ENCODE measurements at regions not wholly inside any gene's neighbourhood (a gene's known extent, or its start where the extent isn't known, plus 50 kb on each side); places are given as distances from the start of the nearest gene placed in this dataset.

DNA sequence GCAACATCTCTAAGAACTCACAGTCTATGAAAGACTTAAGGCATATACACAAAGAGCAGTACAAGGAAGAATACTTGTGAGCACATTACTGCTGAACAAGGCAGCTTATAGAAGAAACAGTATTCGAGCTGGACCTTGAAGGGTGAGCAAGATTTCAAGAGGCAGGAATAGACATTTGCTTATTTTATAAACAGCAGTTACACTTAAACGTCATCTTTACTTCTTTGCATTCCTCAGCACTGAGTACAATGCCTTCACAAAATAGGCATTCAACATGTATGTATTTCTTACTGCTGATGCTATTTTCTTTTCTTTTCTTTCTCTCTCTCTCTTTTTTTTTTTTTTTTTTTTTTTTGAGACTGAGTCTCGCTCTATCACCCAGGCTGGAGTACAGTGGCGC, 205.8 kb downstream of the ZIC4 start:
- no peaks in the 10 kb centered on the region for H4K20me1 ChIP-seq (ENCODE audit: insufficient read depth)
- ChIA-PET POLR2A (no interaction called here), CTCF (interaction anchor here (1.9 kb wide), 1 partner anchor 9 kb away, joined by 10 read pairs; no protein-coding TSS in a partner anchor)
- no peaks in the 10 kb centered on the region for H3K9me3 ChIP-seq
- H3K4me3 ChIP-seq (ENCODE audit: low read depth in 2 of 2, low read length in 1 of 2), result no peak overlapping the region
- H3K36me3 ChIP-seq (replicated peaks in 1 of 2; ENCODE audit: control insufficient read depth in 1 of 2, insufficient read depth in 2 of 2, low read length in 1 of 2), result no peaks in the 10 kb centered on the region
- DNase-seq, result no peak
- no peak overlapping the region for H3K9ac ChIP-seq
- H3K27me3 ChIP-seq (ENCODE audit: insufficient read depth), result no peaks in the 10 kb centered on the region
- no peaks in the 10 kb centered on the region for H3K79me2 ChIP-seq (ENCODE audit: insufficient read depth)
- 49% methylated on average over 4 of the region's 4 CpGs for WGBS (ENCODE audit: low lambda C conversion rate)
- H3K9me2 ChIP-seq, result no peaks in the 10 kb centered on the region
- no peak overlapping the region; the same call in 1 of the 2 replicates for H2AFZ ChIP-seq (ENCODE audit: low read depth)
- no peaks in the 10 kb centered on the region for H3F3A ChIP-seq (replicated peaks; ENCODE audit: insufficient read depth)
- H3K4me2 ChIP-seq, result no peak overlapping the region
- H3K4me1 ChIP-seq (ENCODE audit: control insufficient read depth in 1 of 2, insufficient read depth in 2 of 2, low read depth in 1 of 2, low read length in 1 of 2), result no peaks in the 10 kb centered on the region
- TF ChIP-seq PBX3 (IDR thresholded peaks at IDR 0.05) (no peak), RCOR1 (IDR thresholded peaks at IDR 0.05; ENCODE audit: low read length) (no peak), MXI1 (IDR thresholded peaks at IDR 0.05; ENCODE audit: low read depth, low read length) (no peak), TAF1 (IDR thresholded peaks at IDR 0.05; ENCODE audit: borderline replicate concordance, low read depth, low read length) (no peak)
- TF ChIP-seq, protein P1, sequence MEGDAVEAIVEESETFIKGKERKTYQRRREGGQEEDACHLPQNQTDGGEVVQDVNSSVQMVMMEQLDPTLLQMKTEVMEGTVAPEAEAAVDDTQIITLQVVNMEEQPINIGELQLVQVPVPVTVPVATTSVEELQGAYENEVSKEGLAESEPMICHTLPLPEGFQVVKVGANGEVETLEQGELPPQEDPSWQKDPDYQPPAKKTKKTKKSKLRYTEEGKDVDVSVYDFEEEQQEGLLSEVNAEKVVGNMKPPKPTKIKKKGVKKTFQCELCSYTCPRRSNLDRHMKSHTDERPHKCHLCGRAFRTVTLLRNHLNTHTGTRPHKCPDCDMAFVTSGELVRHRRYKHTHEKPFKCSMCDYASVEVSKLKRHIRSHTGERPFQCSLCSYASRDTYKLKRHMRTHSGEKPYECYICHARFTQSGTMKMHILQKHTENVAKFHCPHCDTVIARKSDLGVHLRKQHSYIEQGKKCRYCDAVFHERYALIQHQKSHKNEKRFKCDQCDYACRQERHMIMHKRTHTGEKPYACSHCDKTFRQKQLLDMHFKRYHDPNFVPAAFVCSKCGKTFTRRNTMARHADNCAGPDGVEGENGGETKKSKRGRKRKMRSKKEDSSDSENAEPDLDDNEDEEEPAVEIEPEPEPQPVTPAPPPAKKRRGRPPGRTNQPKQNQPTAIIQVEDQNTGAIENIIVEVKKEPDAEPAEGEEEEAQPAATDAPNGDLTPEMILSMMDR (IDR thresholded peaks at IDR 0.05), result no peak
- H3K27ac ChIP-seq (ENCODE audit: low read depth in 2 of 2, low read length in 1 of 2), result no peak overlapping the region

DNA sequence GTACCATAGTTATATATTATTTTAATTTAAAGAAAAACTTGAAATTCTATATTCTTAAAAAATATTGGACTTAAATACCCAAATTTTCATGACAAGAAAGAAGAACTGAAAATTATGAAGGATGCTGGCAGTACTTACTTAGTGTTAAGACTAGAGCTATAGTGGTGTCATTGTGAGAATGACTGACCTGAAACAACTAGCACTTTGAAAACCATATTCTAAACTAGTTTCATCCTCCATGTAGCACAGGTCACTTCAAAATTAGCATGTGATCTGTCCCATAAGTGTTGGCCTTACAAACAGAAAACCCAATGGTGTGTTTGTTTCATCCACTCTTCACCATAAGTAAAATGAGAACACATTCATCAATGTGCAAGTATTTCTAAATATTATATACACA, 208.6 kb downstream of the ZIC4 start:
- no peaks in the 10 kb centered on the region for H3K36me3 ChIP-seq (replicated peaks in 1 of 2; ENCODE audit: control insufficient read depth in 1 of 2, insufficient read depth in 2 of 2, low read length in 1 of 2)
- H2AFZ ChIP-seq (ENCODE audit: low read depth), result no peak overlapping the region
- no peak overlapping the region for H3K4me3 ChIP-seq (ENCODE audit: low read depth in 2 of 2, low read length in 1 of 2)
- no peaks in the 10 kb centered on the region for H3K79me2 ChIP-seq (ENCODE audit: insufficient read depth)
- no peak overlapping the region for H3K27ac ChIP-seq (ENCODE audit: low read depth in 2 of 2, low read length in 1 of 2)
- no peak overlapping the region for H3K4me2 ChIP-seq
- no peaks in the 10 kb centered on the region for H4K20me1 ChIP-seq (ENCODE audit: insufficient read depth)
- no peak for DNase-seq
- H3K4me1 ChIP-seq (ENCODE audit: control insufficient read depth in 1 of 2, insufficient read depth in 2 of 2, low read depth in 1 of 2, low read length in 1 of 2), result no peaks in the 10 kb centered on the region
- no peaks in the 10 kb centered on the region for H3K9me2 ChIP-seq
- CTCF ChIA-PET, result no interaction called here
- H3K27me3 ChIP-seq (ENCODE audit: insufficient read depth), result no peaks in the 10 kb centered on the region
- H3K9me3 ChIP-seq, result no peaks in the 10 kb centered on the region
- no peak overlapping the region for H3K9ac ChIP-seq
- H3F3A ChIP-seq (replicated peaks; ENCODE audit: insufficient read depth), result no peaks in the 10 kb centered on the region
- POLR2A ChIA-PET, result no interaction called here
- TF ChIP-seq NFIC (IDR thresholded peaks at IDR 0.05; ENCODE audit: borderline replicate concordance), result no peak
- TF ChIP-seq, protein P1 (IDR thresholded peaks at IDR 0.05), result no peak
- no peak for TF ChIP-seq RCOR1 (IDR thresholded peaks at IDR 0.05; ENCODE audit: low read length)
- TF ChIP-seq TEAD4 (IDR thresholded peaks at IDR 0.05; ENCODE audit: borderline replicate concordance, insufficient read depth), result no peak
- TF ChIP-seq SIN3A (IDR thresholded peaks at IDR 0.05; ENCODE audit: borderline replicate concordance, low read depth, low read length), result no peak
- TF ChIP-seq NRF1 (IDR thresholded peaks at IDR 0.05; ENCODE audit: low read depth, low read length), result no peak
- no peak for TF ChIP-seq REST (IDR thresholded peaks at IDR 0.05; ENCODE audit: low read depth, low read length)
- TF ChIP-seq MXI1 (IDR thresholded peaks at IDR 0.05; ENCODE audit: low read depth, low read length), result no peak
- no peak for TF ChIP-seq YY1 (IDR thresholded peaks at IDR 0.05; ENCODE audit: low read depth)
- TF ChIP-seq GATA2 (CRISPR knock-in tag; IDR thresholded peaks at IDR 0.05), result no peak
- TF ChIP-seq TAF1 (IDR thresholded peaks at IDR 0.05; ENCODE audit: borderline replicate concordance, low read depth, low read length), result no peak
- TF ChIP-seq MEF2A (IDR thresholded peaks at IDR 0.05; ENCODE audit: borderline replicate concordance, low read depth), result no peak
- TF ChIP-seq, protein P2, sequence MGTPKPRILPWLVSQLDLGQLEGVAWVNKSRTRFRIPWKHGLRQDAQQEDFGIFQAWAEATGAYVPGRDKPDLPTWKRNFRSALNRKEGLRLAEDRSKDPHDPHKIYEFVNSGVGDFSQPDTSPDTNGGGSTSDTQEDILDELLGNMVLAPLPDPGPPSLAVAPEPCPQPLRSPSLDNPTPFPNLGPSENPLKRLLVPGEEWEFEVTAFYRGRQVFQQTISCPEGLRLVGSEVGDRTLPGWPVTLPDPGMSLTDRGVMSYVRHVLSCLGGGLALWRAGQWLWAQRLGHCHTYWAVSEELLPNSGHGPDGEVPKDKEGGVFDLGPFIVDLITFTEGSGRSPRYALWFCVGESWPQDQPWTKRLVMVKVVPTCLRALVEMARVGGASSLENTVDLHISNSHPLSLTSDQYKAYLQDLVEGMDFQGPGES (IDR thresholded peaks at IDR 0.05; ENCODE audit: low read depth, low read length), result no peak
- TF ChIP-seq EP300 (IDR thresholded peaks at IDR 0.05; ENCODE audit: borderline replicate concordance in 1 of 2, low read depth in 1 of 2, low read length in 1 of 2), result no peak
- no peak for TF ChIP-seq FOXM1 (IDR thresholded peaks at IDR 0.05; ENCODE audit: low read depth)
- TF ChIP-seq, protein P3, sequence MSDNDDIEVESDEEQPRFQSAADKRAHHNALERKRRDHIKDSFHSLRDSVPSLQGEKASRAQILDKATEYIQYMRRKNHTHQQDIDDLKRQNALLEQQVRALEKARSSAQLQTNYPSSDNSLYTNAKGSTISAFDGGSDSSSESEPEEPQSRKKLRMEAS (IDR thresholded peaks at IDR 0.05; ENCODE audit: low read depth), result no peak
- TF ChIP-seq JUND (IDR thresholded peaks at IDR 0.05), result no peak

All from SK-N-SH (cell line).